HCT116 (cell line): ENCODE measurements at regions not wholly inside any gene's neighbourhood (a gene's known extent, or its start where the extent isn't known, plus 50 kb on each side); places are given as distances from the start of the nearest gene placed in this dataset.

Source experiments
- ATAC-seq: fragments of 200-7000 bp; cut with Tn5 transposase; 2 replicates; pipeline ENCODE4 v1.9.1; 2020; ENCODE audit warnings: mild to moderate bottlenecking, moderate library complexity
- BruUV-seq: library from RNA; stranded (reverse); fragments of 400-500 nt; replicated peaks from 2 replicates; lab custom pipeline; 2021; lab: Mats Ljungman, UMichigan
- CTCF ChIA-PET: fragments of 300-600 bp; sonication (Branson Sonifier 250); formaldehyde crosslinking; loops from one replicate; lab custom pipeline; 2021; ENCODE audit warnings: antibody characterized with exemption; lab: Charles Lee
- POLR2A ChIA-PET: fragments of 300-600, 350-600 bp; sonication (Branson Sonifier 250); formaldehyde crosslinking; loops from one replicate; lab custom pipeline; 2021; ENCODE audit warnings: antibody characterized with exemption; lab: Charles Lee
- RAD21 ChIA-PET, 2 experiments: fragments of 300-600 bp; sonication (Branson Sonifier 250); formaldehyde crosslinking; loops; one replicate each; lab custom pipeline; 2023; ENCODE audit warnings: low total read pairs in 2 of 2; ENCODE audit not compliant: uncharacterized antibody in 2 of 2, unreplicated experiment in 2 of 2, low non-redundant PET in 1 of 2; lab: Charles Lee
- DNase-seq: peaks from one replicate; pipeline ENCODE4 v3.0.0-alpha.2; 2010; ENCODE audit warnings: low read depth, low spot score
- H2AFZ ChIP-seq: fragments of 200-600 bp; shearing (Covaris generic), sonication (generic); 2 replicates; pipeline ENCODE4 v1.6.1; 2017; ENCODE audit warnings: low read depth, mixed run types, mixed read lengths, antibody characterized with exemption, low read length; ENCODE audit not compliant: poor library complexity, severe bottlenecking
- H3K27ac ChIP-seq: 2 replicates; pipeline ENCODE4 v1.5.1; 2012; ENCODE audit warnings: low read depth, low read length
- H3K27me3 ChIP-seq: fragments of 200-600 bp; sonication (generic); 2 replicates; pipeline ENCODE4 v1.6.1; 2016; ENCODE audit warnings: mixed run types, low read length, mixed read lengths; ENCODE audit not compliant: insufficient read depth
- H3K36me3 ChIP-seq, 2 experiments: fragments of 200-500 bp in 1 of 2; fragments of 200-600 bp in 1 of 2; sonication (Bioruptor generic) in 1 of 2; sonication (generic) in 1 of 2; 2 replicates each; pipeline versions ENCODE4 v1.5.1 to v1.6.1; 2014 to 2016; ENCODE audit warnings: low read length in 2 of 2, inconsistent platforms in 1 of 2, mixed read lengths in 1 of 2, mixed run types in 1 of 2; ENCODE audit not compliant: insufficient read depth in 2 of 2, control insufficient read depth in 1 of 2
- H3K4me1 ChIP-seq, 2 experiments: fragments of 200-600 bp in 1 of 2; sonication (generic) in 1 of 2; 2 replicates each; pipeline versions ENCODE4 v1.5.1 to v1.6.1; 2012 to 2017; ENCODE audit warnings: low read length in 2 of 2, inconsistent platforms in 1 of 2, mild to moderate bottlenecking in 1 of 2, mixed read lengths in 1 of 2, mixed run types in 1 of 2, moderate library complexity in 1 of 2; ENCODE audit not compliant: insufficient read depth in 2 of 2, control insufficient read depth in 1 of 2
- H3K4me2 ChIP-seq: fragments of 200-600 bp; sonication (generic); 2 replicates; pipeline ENCODE4 v1.6.1; 2017; ENCODE audit warnings: mixed run types, low read length, mixed read lengths
- H3K4me3 ChIP-seq, 2 experiments: fragments of 200-600 bp in 1 of 2; sonication (generic) in 1 of 2; replicated peaks in 1 of 2; 2 replicates each; pipeline ENCODE4 v1.5.1; 2011 to 2016; ENCODE audit warnings: low read length in 2 of 2, control low read depth in 1 of 2, low read depth in 1 of 2, mild to moderate bottlenecking in 1 of 2, mixed read lengths in 1 of 2, mixed run types in 1 of 2
- H3K79me2 ChIP-seq: fragments of 200-600 bp; sonication (generic); 2 replicates; pipeline ENCODE4 v1.6.1; 2017; ENCODE audit warnings: mild to moderate bottlenecking, mixed run types, low read length, moderate library complexity, mixed read lengths; ENCODE audit not compliant: insufficient read depth
- H3K9ac ChIP-seq: fragments of 200-600 bp; sonication (generic); 2 replicates; pipeline ENCODE4 v1.6.1; 2016; ENCODE audit warnings: low read length, mixed read lengths
- H3K9me2 ChIP-seq: fragments of 200-600 bp; sonication (generic), shearing (Covaris generic); 2 replicates; pipeline ENCODE4 v1.6.1; 2017; ENCODE audit warnings: mixed run types, mild to moderate bottlenecking, moderate library complexity; ENCODE audit not compliant: insufficient read depth
- H3K9me3 ChIP-seq, 2 experiments: fragments of 200-500 bp in 1 of 2; fragments of 200-600 bp in 1 of 2; sonication (Bioruptor generic) in 1 of 2; sonication (generic) in 1 of 2; 2 replicates each; pipeline ENCODE4 v1.6.1; 2014 to 2017; ENCODE audit warnings: low read length in 2 of 2, mixed read lengths in 2 of 2, inconsistent platforms in 1 of 2, low read depth in 1 of 2, mild to moderate bottlenecking in 1 of 2, mixed run types in 1 of 2, moderate library complexity in 1 of 2; ENCODE audit not compliant: control insufficient read depth in 1 of 2, insufficient read depth in 1 of 2
- H4K20me1 ChIP-seq: fragments of 200-600 bp; sonication (generic), shearing (Covaris generic); 2 replicates; pipeline ENCODE4 v1.6.1; 2017; ENCODE audit warnings: mixed run types, mild to moderate bottlenecking, moderate library complexity; ENCODE audit not compliant: insufficient read depth
- CTCF ChIP-seq, 3 experiments: fragments of 200-600 bp in 1 of 3; sonication (generic) in 1 of 3; IDR thresholded peaks in 2 of 3; conservative IDR thresholded peaks in 1 of 3; 2 replicates each; pipeline ENCODE4 v1.5.1; 2012 to 2017; ENCODE audit warnings: low read depth in 2 of 3, low read length in 2 of 3, antibody characterized with exemption in 1 of 3, borderline replicate concordance in 1 of 3, control low read depth in 1 of 3, mild to moderate bottlenecking in 1 of 3, mixed read lengths in 1 of 3, mixed run types in 1 of 3, moderate library complexity in 1 of 3; ENCODE audit not compliant: insufficient read depth in 1 of 3
- JUND ChIP-seq: IDR thresholded peaks from 2 replicates; pipeline ENCODE4 v1.6.1; 2012
- RAD21 ChIP-seq: IDR thresholded peaks from 2 replicates; pipeline ENCODE4 v1.6.1; 2012; ENCODE audit warnings: low read depth, mild to moderate bottlenecking
- intact Hi-C: fragments of 100-400 bp; cut with micrococcal nuclease; formaldehyde crosslinking; loops from 2 replicates; pipeline ENCODE4 v1.10.0; 2022

- H3K27me3 ChIP-seq: no peaks in the 10 kb centered on the region
- CTCF ChIA-PET: interaction anchor here (1.2 to 2.2 kb wide), 5 partner anchors 13 to 187 kb away, joined by 4 to 22 read pairs (median 5); no protein-coding TSS in a partner anchor
- no peak overlapping the region for H3K9ac ChIP-seq
Observed at GRCh38 chr12:132429602-132429945, 60.4 kb upstream of the FBRSL1 start.

More at GRCh38 chr12:132429602-132429945, 60.4 kb upstream of the FBRSL1 start:
- POLR2A ChIA-PET: no interaction called here
- peak; percentile 40 for ATAC-seq
- Histone ChIP-seq H3K36me3 (no peaks in the 10 kb centered on the region), H3K9me2 (no peaks in the 10 kb centered on the region), H3K4me3 (peak overlapping the region in 1 of 2 experiments; percentile 52; a peak in 1 of 4 replicates), H4K20me1 (no peaks in the 10 kb centered on the region), H3K79me2 (no peaks in the 10 kb centered on the region), H3K27ac (peak overlapping the region; percentile 4; the same call in 1 of the 2 replicates), H3K4me1 (peaks cover 14 to 26% of the 10 kb centered on the region in 2 experiments), H3K9me3 (peaks cover 0 to 5% of the 10 kb centered on the region in 2 experiments; a peak in 1 of 4 replicates), H2AFZ (no peak overlapping the region), H3K4me2 (peak overlapping the region; percentile 89)
- TF ChIP-seq RAD21: peak; percentile 76
- TF ChIP-seq JUND: no peak
- peak; percentile 36 to 53 (median 50); a peak in 4 of 6 replicates for TF ChIP-seq CTCF (IDR thresholded peaks at IDR 0.05 in 2 of 3, conservative IDR thresholded peaks at IDR 0.05 in 1 of 3; ENCODE audit: borderline replicate concordance in 1 of 3, insufficient read depth in 1 of 3, low read depth in 2 of 3, low read length in 2 of 3)
- intact Hi-C loops: loop anchor here (1.0 kb wide), 2 partner anchors 132 to 186 kb away; no protein-coding TSS in a partner anchor
- RAD21 ChIA-PET: interaction anchor here (1.3 kb wide), 2 partner anchors 185 kb away, joined by 4 to 6 read pairs; no protein-coding TSS in a partner anchor
- no TSS peak for BruUV-seq
- no peak for DNase-seq
